ENCODE measurements at regions not wholly inside any gene's neighbourhood (a gene's known extent, or its start where the extent isn't known, plus 50 kb on each side); places are given as distances from the start of the nearest gene placed in this dataset.
"Not testable (repeated sequence)": the region's sequence is repeated elsewhere in the genome, so short reads cannot be mapped to it uniquely, and the experiment has no call there.

DNA sequence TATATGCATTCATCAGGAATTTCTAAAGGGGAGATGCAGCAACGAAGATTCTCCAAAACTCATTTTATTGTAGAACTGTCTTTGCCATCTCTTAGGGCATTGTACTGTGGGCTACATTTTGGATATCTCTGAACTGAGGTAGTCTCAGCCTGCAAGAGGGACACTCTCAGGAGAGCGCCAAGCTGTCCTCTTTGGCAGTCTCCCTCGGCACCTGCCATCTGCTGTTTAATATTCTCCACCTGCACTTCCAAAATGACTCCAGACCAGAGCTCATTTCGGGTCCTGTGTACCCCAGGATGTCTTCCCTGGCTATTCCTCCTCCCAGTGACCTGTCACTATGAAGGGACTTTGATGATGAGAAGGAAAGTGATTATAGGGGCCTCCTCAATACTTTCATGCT lies 356.3 kb upstream of the C1orf174 start:
- no TSS peak for BruUV-seq (replicated peaks)
- Mint-ChIP-seq H3K4me3 (ENCODE audit: unreplicated experiment) (no peak overlapping the region), H3K27ac (ENCODE audit: low read depth, unreplicated experiment) (no peak overlapping the region), H3K27me3 (ENCODE audit: insufficient read depth, unreplicated experiment) (no peaks in the 10 kb centered on the region), H3K4me1 (ENCODE audit: insufficient read depth, unreplicated experiment) (no peaks in the 10 kb centered on the region), H3K36me3 (ENCODE audit: insufficient read depth, unreplicated experiment) (peaks cover 6% of the 10 kb centered on the region), H3K9me3 (ENCODE audit: unreplicated experiment) (peaks cover 43% of the 10 kb centered on the region)
- CTCF ChIA-PET = interaction anchor here (0.6 kb wide), 1 partner anchor 1049 kb away, joined by 3 read pairs; no protein-coding TSS in a partner anchor
- POLR2A ChIA-PET = no interaction called here
- DNase-seq (ENCODE audit: unreplicated experiment) = no peak
- TF ChIP-seq, protein P1, sequence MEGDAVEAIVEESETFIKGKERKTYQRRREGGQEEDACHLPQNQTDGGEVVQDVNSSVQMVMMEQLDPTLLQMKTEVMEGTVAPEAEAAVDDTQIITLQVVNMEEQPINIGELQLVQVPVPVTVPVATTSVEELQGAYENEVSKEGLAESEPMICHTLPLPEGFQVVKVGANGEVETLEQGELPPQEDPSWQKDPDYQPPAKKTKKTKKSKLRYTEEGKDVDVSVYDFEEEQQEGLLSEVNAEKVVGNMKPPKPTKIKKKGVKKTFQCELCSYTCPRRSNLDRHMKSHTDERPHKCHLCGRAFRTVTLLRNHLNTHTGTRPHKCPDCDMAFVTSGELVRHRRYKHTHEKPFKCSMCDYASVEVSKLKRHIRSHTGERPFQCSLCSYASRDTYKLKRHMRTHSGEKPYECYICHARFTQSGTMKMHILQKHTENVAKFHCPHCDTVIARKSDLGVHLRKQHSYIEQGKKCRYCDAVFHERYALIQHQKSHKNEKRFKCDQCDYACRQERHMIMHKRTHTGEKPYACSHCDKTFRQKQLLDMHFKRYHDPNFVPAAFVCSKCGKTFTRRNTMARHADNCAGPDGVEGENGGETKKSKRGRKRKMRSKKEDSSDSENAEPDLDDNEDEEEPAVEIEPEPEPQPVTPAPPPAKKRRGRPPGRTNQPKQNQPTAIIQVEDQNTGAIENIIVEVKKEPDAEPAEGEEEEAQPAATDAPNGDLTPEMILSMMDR (IDR thresholded peaks at IDR 0.05; ENCODE audit: unreplicated experiment) = no peak
- intact Hi-C loops (cut with micrococcal nuclease) = no loop called here

DNA sequence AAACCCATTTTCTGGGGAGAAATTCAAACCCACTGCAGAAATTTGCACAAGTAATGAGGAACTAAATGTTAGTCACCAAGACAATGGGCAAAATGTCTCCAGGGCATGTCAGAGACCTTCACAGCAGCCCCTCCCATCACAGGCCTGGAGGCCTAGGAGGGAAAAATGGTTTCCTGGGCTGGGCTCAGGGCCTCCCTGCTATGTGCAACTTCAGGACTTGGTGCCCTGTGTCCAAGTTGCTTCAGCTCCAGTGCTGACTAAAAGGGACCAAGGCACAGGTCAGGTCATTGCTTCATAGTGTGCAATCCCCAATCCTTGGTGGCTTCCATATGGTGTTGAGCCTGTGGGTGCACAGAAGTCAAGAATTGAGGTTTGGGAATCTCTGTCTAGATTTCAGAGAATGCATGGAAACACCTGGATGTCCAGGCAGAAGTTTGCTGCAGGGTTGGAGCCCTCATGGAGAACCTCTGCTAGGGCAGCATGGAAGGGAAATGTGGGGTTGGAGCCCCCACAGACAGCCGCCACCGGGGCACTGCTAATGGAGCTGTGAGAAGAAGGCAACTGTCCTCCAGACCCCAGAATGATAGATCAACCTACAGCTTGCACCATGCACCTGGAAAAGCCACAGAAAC lies 358.2 kb upstream of the C1orf174 start:
- H3K4me3 Mint-ChIP-seq (ENCODE audit: unreplicated experiment); H3K36me3 Mint-ChIP-seq (ENCODE audit: insufficient read depth, unreplicated experiment); CTCF ChIA-PET; H3K27ac Mint-ChIP-seq (ENCODE audit: low read depth, unreplicated experiment); H3K4me1 Mint-ChIP-seq (ENCODE audit: insufficient read depth, unreplicated experiment); DNase-seq (ENCODE audit: unreplicated experiment); intact Hi-C loops (cut with micrococcal nuclease); POLR2A ChIA-PET; BruUV-seq (replicated peaks); H3K27me3 Mint-ChIP-seq (ENCODE audit: insufficient read depth, unreplicated experiment): not testable (repeated sequence)
- peaks cover 47% of the 10 kb centered on the region for H3K9me3 Mint-ChIP-seq (ENCODE audit: unreplicated experiment)

DNA sequence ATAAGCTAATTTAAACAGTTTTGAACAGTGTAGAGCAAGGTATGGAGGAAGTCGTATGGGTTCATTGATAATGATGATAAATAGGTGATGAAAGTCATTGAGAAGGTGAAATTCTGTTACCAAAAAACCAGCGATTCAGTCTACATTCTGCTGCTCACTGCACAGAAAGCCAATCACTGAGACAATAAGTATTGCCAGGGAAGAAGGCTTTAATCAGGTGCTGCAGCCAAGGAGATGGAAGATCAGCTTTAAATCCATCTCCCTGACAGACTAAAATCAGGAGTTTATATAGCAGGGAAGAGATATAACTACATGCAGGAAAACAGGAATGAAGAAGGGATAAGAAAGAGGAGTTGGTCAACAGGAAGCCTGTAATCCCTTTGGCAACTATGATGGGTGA lies 361.3 kb upstream of the C1orf174 start:
- Mint-ChIP-seq H3K4me1 (ENCODE audit: insufficient read depth, unreplicated experiment) (no peaks in the 10 kb centered on the region), H3K27me3 (ENCODE audit: insufficient read depth, unreplicated experiment) (no peaks in the 10 kb centered on the region), H3K9me3 (ENCODE audit: unreplicated experiment) (peaks cover 60% of the 10 kb centered on the region), H3K27ac (ENCODE audit: low read depth, unreplicated experiment) (no peak overlapping the region), H3K36me3 (ENCODE audit: insufficient read depth, unreplicated experiment) (peaks cover 12% of the 10 kb centered on the region), H3K4me3 (ENCODE audit: unreplicated experiment) (no peak overlapping the region)
- DNase-seq (ENCODE audit: unreplicated experiment) = no peak
- TF ChIP-seq, protein P1 (IDR thresholded peaks at IDR 0.05; ENCODE audit: unreplicated experiment) = no peak
- CTCF ChIA-PET = interaction anchor here (0.7 kb wide), 1 partner anchor 257 kb away, joined by 3 read pairs; no protein-coding TSS in a partner anchor
- BruUV-seq (replicated peaks) = no TSS peak
- POLR2A ChIA-PET = no interaction called here
- intact Hi-C loops (cut with micrococcal nuclease) = no loop called here

DNA sequence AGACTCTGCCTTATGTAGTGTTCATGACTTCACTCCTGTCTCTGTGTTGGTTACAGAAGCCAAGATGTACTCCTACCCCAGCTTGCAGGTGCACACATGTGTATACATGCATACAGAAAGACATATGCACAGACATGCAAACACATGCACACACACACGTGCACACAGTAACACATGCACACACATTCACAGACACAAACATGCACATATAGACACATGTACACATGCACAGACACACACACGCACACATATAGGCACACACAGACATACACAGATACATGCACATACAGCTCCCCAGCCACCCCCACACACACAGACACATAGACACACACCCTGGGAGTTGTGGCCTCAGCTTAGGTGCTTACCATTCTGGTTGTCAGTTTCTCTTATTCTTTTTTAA lies 362.6 kb upstream of the C1orf174 start:
- no peak for DNase-seq (ENCODE audit: unreplicated experiment)
- no TSS peak for BruUV-seq (replicated peaks)
- H3K4me3 Mint-ChIP-seq (ENCODE audit: unreplicated experiment) = no peak overlapping the region
- peaks cover 7% of the 10 kb centered on the region for H3K36me3 Mint-ChIP-seq (ENCODE audit: insufficient read depth, unreplicated experiment)
- H3K27me3 Mint-ChIP-seq (ENCODE audit: insufficient read depth, unreplicated experiment) = no peaks in the 10 kb centered on the region
- ChIA-PET CTCF (interaction anchor here (0.5 kb wide), 1 partner anchor 77 kb away, joined by 5 read pairs; no protein-coding TSS in a partner anchor), POLR2A (no interaction called here)
- intact Hi-C loops (cut with micrococcal nuclease) = no loop called here
- H3K9me3 Mint-ChIP-seq (ENCODE audit: unreplicated experiment) = peaks cover 53% of the 10 kb centered on the region
- no peak overlapping the region for H3K27ac Mint-ChIP-seq (ENCODE audit: low read depth, unreplicated experiment)
- TF ChIP-seq, protein P1 (IDR thresholded peaks at IDR 0.05; ENCODE audit: unreplicated experiment) = no peak
- no peaks in the 10 kb centered on the region for H3K4me1 Mint-ChIP-seq (ENCODE audit: insufficient read depth, unreplicated experiment)

DNA sequence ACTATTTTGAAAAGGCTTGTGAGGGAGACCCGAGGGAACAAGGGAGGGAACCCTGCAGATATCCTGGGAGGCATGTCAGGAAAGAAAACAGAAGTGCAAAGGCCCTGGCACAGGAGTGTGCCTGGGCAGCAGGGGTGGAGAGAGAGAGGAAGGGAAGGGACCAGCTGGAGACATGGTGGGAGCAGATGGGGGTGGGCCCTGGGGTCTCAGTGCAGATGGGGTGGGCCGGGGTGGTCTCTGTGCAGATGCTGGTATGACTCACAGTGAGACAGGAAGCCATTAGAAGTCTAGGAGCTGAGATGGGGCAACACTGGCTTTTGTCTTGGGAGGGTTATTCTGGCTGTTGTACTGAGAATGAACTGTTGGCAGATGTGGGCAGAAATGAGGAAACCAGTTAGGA lies 363.6 kb upstream of the C1orf174 start:
- H3K36me3 Mint-ChIP-seq (ENCODE audit: insufficient read depth, unreplicated experiment) = peaks cover 6% of the 10 kb centered on the region
- no peak for DNase-seq (ENCODE audit: unreplicated experiment)
- H3K27ac Mint-ChIP-seq (ENCODE audit: low read depth, unreplicated experiment) = no peak overlapping the region
- H3K27me3 Mint-ChIP-seq (ENCODE audit: insufficient read depth, unreplicated experiment) = no peaks in the 10 kb centered on the region
- H3K9me3 Mint-ChIP-seq (ENCODE audit: unreplicated experiment) = peaks cover 50% of the 10 kb centered on the region
- BruUV-seq (replicated peaks) = no TSS peak
- CTCF ChIA-PET = no interaction called here
- H3K4me3 Mint-ChIP-seq (ENCODE audit: unreplicated experiment) = no peak overlapping the region
- POLR2A ChIA-PET = no interaction called here
- intact Hi-C loops (cut with micrococcal nuclease) = no loop called here
- TF ChIP-seq, protein P1 (IDR thresholded peaks at IDR 0.05; ENCODE audit: unreplicated experiment) = no peak
- H3K4me1 Mint-ChIP-seq (ENCODE audit: insufficient read depth, unreplicated experiment) = no peaks in the 10 kb centered on the region

All from MCF 10A (cell line).